ENCODE measurements at regions not wholly inside any gene's neighbourhood (a gene's known extent, or its start where the extent isn't known, plus 50 kb on each side); places are given as distances from the start of the nearest gene placed in this dataset.

- no peak for TF ChIP-seq CTCF (IDR thresholded peaks at IDR 0.05)
- TF ChIP-seq POLR2A (IDR thresholded peaks at IDR 0.05): no peak
These were observed 627.5 kb downstream of the COL12A1 start for GRCh38 chr6:74578339-74578738.

All from uterus (tissue), 2 donors.